Pancreas (tissue), 10 donors: ENCODE measurements at regions not wholly inside any gene's neighbourhood (a gene's known extent, or its start where the extent isn't known, plus 50 kb on each side); places are given as distances from the start of the nearest gene placed in this dataset.

ENCODE experiments used
- ATAC-seq, 4 donors: fragments of 200-7000 bp; cut with Tn5 transposase; one replicate each; pipeline versions ENCODE4 v1.8.0 to v1.9.1; 2020; ENCODE audit warnings: mild to moderate bottlenecking in 4 of 4, moderate library complexity in 4 of 4
- DNase-seq, 6 donors: peaks; one replicate each; pipeline ENCODE4 v3.0.0-alpha.2; 2020
- FAIRE-seq: peaks from 2 replicates; lab custom pipeline; 2012; peaks lifted over from hg19 to GRCh38; lab: Jason Lieb, UNC
- H3K27ac ChIP-seq, 4 donors: fragments of 200-600 bp; sonication (generic); 1 replicate in 3 of 4; 2 replicates in 1 of 4; pipeline versions ENCODE4 v1.5.0 to v1.8.0; 2020
- H3K27me3 ChIP-seq, 4 donors: fragments of 200-600 bp; one replicate each; pipeline ENCODE4 v1.8.0; 2021
- H3K36me3 ChIP-seq, 3 donors: fragments of 200-600 bp; sonication (generic) in 1 of 3; one replicate each; pipeline versions ENCODE4 v1.5.0 to v1.8.0; 2020 to 2021
- H3K4me1 ChIP-seq, 3 donors: fragments of 200-600 bp; one replicate each; pipeline ENCODE4 v1.8.0; 2021
- H3K4me3 ChIP-seq, 4 donors: fragments of 200-600 bp; sonication (generic) in 2 of 4; one replicate each; pipeline versions ENCODE4 v1.5.0 to v1.8.0; 2020 to 2021
- H3K9me3 ChIP-seq, 4 donors: fragments of 200-600 bp; one replicate each; pipeline ENCODE4 v1.8.0; 2021
- CTCF ChIP-seq, 4 donors: fragments of 200-600 bp; sonication (generic) in 3 of 4; IDR thresholded peaks; one replicate each; pipeline versions ENCODE4 v1.5.0 to v1.8.0; 2021; ENCODE audit warnings: antibody characterized with exemption in 4 of 4
- WGBS, 2 donors: extraction: QIAGEN DNeasy Blood & Tissue Kit; methylation state at CpG; one replicate each; pipeline ENCODE4 v1.1.7; 2013; 5-methylcytosine and 5-hydroxymethylcytosine counted together
- intact Hi-C, 3 donors: fragments of 100-400 bp; cut with DNase I; formaldehyde crosslinking; loops; one replicate each; pipeline versions ENCODE4 v1.11.1 to v1.14.2; 2022
- donor health status: healthy with polysubstance abuse.
- donor health status: DM: no; HTN: no; CAD: no; lungs with moderate emphysema.
- donor health status: DM: no; HTN: no; CAD: no.
- donor health status: control.
- donor health status: control.
- donor health status: Bipolar disorder and iron deficiency.
- donor health status: DM: yes; HTN: yes; CAD: no.
- donor health status: DM: no; HTN: no; CAD: no.
- donor health status: DM: no; HTN: no; CAD: no.
- donor health status: DM: yes; HTN: yes; CAD: no.

- Histone ChIP-seq H3K9me3 (no peaks in the 10 kb centered on the region), H3K27me3 (no peaks in the 10 kb centered on the region), H3K4me3 (no peak overlapping the region), H3K4me1 (no peaks in the 10 kb centered on the region), H3K36me3 (no peaks in the 10 kb centered on the region), H3K27ac (no peak overlapping the region)
- ATAC-seq (no peak), DNase-seq (no peak), FAIRE-seq (no peak)
- intact Hi-C loops = no loop called here
- WGBS, 2 donors = 85 to 90% methylated on average over 1 of the region's 1 CpG
- TF ChIP-seq CTCF (IDR thresholded peaks at IDR 0.05) = no peak
Measured at GRCh38 chr7:81632418-81632817, 137.4 kb downstream of the HGF start.

GRCh38 chr7:81630600-81630999, 139.2 kb downstream of the HGF start:
- Histone ChIP-seq H3K27ac (no peak overlapping the region), H3K36me3 (no peaks in the 10 kb centered on the region), H3K4me1 (no peaks in the 10 kb centered on the region), H3K27me3 (no peaks in the 10 kb centered on the region), H3K4me3 (no peak overlapping the region), H3K9me3 (peaks cover 0 to 3% (median 0%) of the 10 kb centered on the region in 4 donors)
- DNase-seq = no peak
- TF ChIP-seq CTCF (IDR thresholded peaks at IDR 0.05) = no peak
- 82 to 97% methylated on average over 1 of the region's 1 CpG for WGBS, 2 donors
- no peak for FAIRE-seq
- ATAC-seq = no peak
- intact Hi-C loops = no loop called here

DNA sequence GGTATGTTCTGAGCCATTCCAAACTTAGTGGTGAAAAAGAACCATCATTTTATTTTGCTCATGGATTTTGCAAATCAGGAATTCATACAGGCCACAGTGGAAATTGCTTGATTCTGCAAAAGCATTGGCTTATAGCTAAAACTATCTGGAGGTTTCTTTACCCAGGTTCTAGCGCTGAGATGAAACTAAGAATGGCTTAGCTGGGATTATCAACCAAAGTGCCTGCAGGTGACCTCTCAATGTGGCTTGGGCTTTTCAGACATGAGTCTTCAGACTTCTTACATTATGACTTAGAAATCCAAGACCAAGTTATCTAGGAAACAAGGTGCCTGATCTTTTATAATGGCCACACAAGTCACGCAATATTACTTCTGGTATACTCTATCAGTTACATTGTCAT, 140.1 kb downstream of the HGF start:
- no peak for TF ChIP-seq CTCF (IDR thresholded peaks at IDR 0.05)
- intact Hi-C loops = no loop called here
- DNase-seq (no peak), FAIRE-seq (no peak), ATAC-seq (no peak)
- Histone ChIP-seq H3K4me3 (no peak overlapping the region), H3K4me1 (no peaks in the 10 kb centered on the region), H3K27ac (no peak overlapping the region), H3K9me3 (peaks cover 0 to 3% (median 0%) of the 10 kb centered on the region in 4 donors), H3K36me3 (no peaks in the 10 kb centered on the region), H3K27me3 (no peaks in the 10 kb centered on the region)
- 88 to 94% methylated on average over 2 of the region's 2 CpGs for WGBS, 2 donors

DNA sequence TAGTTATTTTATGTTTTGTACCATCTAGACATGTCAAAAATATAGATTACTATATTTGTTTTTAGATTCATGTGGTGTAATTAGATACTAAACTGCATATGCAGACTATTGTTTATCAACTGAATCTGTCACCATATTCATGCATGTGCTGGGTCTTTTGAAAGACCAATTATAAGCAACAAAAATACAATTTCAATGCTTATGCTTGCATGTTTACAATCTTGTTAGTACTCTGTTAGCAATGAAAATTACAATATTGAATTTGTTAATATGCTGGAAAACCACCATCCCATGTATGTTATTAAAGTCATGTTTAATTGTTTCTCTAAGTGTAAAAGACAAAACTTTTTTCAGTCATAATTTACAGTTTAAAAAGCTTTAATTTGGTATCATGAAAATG, 140.9 kb downstream of the HGF start:
- Histone ChIP-seq H3K9me3 (peaks cover 0 to 3% (median 0%) of the 10 kb centered on the region in 4 donors), H3K27ac (no peak overlapping the region), H3K36me3 (no peaks in the 10 kb centered on the region), H3K4me3 (no peak overlapping the region), H3K4me1 (no peaks in the 10 kb centered on the region), H3K27me3 (no peaks in the 10 kb centered on the region)
- FAIRE-seq (no peak), DNase-seq (no peak), ATAC-seq (no peak)
- intact Hi-C loops = no loop called here
- TF ChIP-seq CTCF (IDR thresholded peaks at IDR 0.05) = no peak

DNA sequence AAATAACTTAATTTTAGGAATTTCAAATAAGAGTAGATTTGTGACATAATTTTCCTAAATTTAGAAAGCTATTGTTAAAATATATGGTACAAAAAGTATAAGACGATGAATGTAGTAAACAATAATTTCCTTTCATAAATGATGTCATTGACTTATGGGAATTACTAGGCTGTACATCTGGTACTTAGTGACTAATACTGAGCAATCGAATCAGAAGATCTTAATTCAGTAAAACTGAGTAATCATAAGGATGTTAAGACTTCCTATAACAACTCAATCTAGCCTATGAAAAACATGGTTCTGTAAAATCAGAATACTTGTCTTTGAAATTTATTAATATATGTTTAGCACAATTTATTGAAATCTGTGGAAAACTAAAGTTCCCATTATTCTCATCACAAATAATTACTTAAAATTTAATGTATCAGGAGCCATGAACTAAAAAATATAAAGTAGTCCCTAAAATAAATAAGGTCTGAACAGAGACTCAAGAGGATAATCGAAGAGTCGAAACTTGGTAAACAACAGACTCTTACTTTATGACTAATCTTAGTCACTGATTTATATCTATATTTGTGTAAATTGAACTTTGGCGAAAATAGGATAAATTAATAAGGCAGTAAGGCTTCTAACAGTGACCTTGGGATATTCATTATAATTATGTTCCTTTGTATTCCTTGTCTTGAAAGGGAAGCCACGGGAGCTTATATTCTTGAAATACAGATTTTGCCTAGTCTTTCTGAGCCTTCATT, 142.1 kb downstream of the HGF start:
- FAIRE-seq (no peak), DNase-seq (no peak), ATAC-seq (no peak)
- no peak overlapping the region for H3K27ac ChIP-seq
- H3K27me3 ChIP-seq = no peaks in the 10 kb centered on the region
- peaks cover 0 to 3% (median 0%) of the 10 kb centered on the region in 4 donors for H3K9me3 ChIP-seq
- WGBS, 2 donors = 61 to 76% methylated on average over 6 of the region's 6 CpGs
- H3K4me3 ChIP-seq = no peak overlapping the region
- no peak for TF ChIP-seq CTCF (IDR thresholded peaks at IDR 0.05)
- intact Hi-C loops = no loop called here
- H3K4me1 ChIP-seq = no peaks in the 10 kb centered on the region
- no peaks in the 10 kb centered on the region for H3K36me3 ChIP-seq
